Right lobe of liver (tissue), 4 donors: ENCODE measurements at regions not wholly inside any gene's neighbourhood (a gene's known extent, or its start where the extent isn't known, plus 50 kb on each side); places are given as distances from the start of the nearest gene placed in this dataset.

Experiments used
- POLR2A ChIP-seq: fragments of 450-650 bp; IDR thresholded peaks from one replicate; pipeline ENCODE4 v1.6.1; 2017; ENCODE audit warnings: antibody characterized with exemption, mild to moderate bottlenecking
- TF ChIP-seq, protein P1 (sequence below), 4 donors: fragments of 200-600 bp in 3 of 4; fragments of 450-650 bp in 1 of 4; IDR thresholded peaks; one replicate each; pipeline versions ENCODE4 v1.5.1 to v1.8.0; 2016 to 2022; ENCODE audit warnings: antibody characterized with exemption in 4 of 4, mild to moderate bottlenecking in 2 of 4
- donor health status: DM: no; HTN: no; CAD: no.
- donor health status: DM: no; HTN: no; CAD: no.
- donor health status: DM: no; HTN: yes; CAD: no.

DNA sequence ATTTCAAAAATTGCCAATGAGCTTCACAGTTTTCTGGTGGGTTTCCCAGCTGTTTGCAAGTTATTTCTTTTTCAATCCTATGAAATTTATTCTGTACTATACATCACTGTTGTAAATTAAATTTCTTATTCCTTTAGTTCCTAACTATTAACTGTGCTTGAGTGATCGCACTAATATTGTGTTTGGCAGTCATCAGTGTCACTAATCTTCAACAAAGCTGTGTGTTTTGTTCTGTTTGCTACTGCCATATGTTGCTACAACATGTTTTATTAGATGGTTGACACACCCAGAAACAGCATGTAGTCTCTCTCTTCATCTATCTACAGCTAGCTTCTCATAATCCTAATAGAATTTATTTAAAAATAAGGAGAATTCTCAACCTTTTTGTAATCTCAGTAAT is 453.6 kb upstream of the PRR20A start:
- no peak for TF ChIP-seq POLR2A
- TF ChIP-seq, protein P1, sequence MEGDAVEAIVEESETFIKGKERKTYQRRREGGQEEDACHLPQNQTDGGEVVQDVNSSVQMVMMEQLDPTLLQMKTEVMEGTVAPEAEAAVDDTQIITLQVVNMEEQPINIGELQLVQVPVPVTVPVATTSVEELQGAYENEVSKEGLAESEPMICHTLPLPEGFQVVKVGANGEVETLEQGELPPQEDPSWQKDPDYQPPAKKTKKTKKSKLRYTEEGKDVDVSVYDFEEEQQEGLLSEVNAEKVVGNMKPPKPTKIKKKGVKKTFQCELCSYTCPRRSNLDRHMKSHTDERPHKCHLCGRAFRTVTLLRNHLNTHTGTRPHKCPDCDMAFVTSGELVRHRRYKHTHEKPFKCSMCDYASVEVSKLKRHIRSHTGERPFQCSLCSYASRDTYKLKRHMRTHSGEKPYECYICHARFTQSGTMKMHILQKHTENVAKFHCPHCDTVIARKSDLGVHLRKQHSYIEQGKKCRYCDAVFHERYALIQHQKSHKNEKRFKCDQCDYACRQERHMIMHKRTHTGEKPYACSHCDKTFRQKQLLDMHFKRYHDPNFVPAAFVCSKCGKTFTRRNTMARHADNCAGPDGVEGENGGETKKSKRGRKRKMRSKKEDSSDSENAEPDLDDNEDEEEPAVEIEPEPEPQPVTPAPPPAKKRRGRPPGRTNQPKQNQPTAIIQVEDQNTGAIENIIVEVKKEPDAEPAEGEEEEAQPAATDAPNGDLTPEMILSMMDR (IDR thresholded peaks at IDR 0.05) = no peak
